Activated CD8-positive, alpha-beta T cell treated with anti-CD3 and anti-CD28 coated beads for 36 hours (primary cell): ENCODE measurements at regions not wholly inside any gene's neighbourhood (a gene's known extent, or its start where the extent isn't known, plus 50 kb on each side); places are given as distances from the start of the nearest gene placed in this dataset.

Experiments
- ATAC-seq: fragments of 200-7000 bp; cut with Tn5 transposase; one replicate; pipeline ENCODE4 v1.10.0; 2021; ENCODE audit warnings: mild to moderate bottlenecking, moderate library complexity
- CTCF ChIA-PET: fragments of 350-600 bp; sonication (Branson Sonifier 250); formaldehyde crosslinking; loops from one replicate; lab custom pipeline; 2021; ENCODE audit warnings: antibody characterized with exemption; lab: Charles Lee
- POLR2A ChIA-PET: fragments of 350-600 bp; sonication (Branson Sonifier 250); formaldehyde crosslinking; loops from one replicate; lab custom pipeline; 2021; ENCODE audit warnings: antibody characterized with exemption; lab: Charles Lee
- DNase-seq: peaks from one replicate; pipeline ENCODE4 v3.0.0-alpha.2; 2020
- H3K27ac Mint-ChIP-seq: one replicate; pipeline ENCODE4 v1.8.0; 2021; ENCODE audit warnings: mild to moderate bottlenecking, mixed read lengths
- H3K27me3 Mint-ChIP-seq: one replicate; pipeline ENCODE4 v1.8.0; 2021; ENCODE audit warnings: mixed read lengths
- H3K36me3 Mint-ChIP-seq: one replicate; pipeline ENCODE4 v1.8.0; 2021; ENCODE audit warnings: low read depth, mixed read lengths
- H3K4me1 Mint-ChIP-seq: one replicate; pipeline ENCODE4 v1.8.0; 2021; ENCODE audit warnings: low read depth, mixed read lengths
- H3K4me3 Mint-ChIP-seq: one replicate; pipeline ENCODE4 v1.8.0; 2021; ENCODE audit warnings: mild to moderate bottlenecking, moderate library complexity, mixed read lengths
- H3K9me3 Mint-ChIP-seq: one replicate; pipeline ENCODE4 v1.8.0; 2021; ENCODE audit warnings: mixed read lengths
- intact Hi-C: fragments of 100-400 bp; cut with micrococcal nuclease; formaldehyde crosslinking; loops from one replicate; pipeline ENCODE4 v1.10.0; 2022
- TF ChIP-seq, protein P1 (sequence below): fragments of 200-600 bp; IDR thresholded peaks from one replicate; pipeline ENCODE4 v1.8.0; 2022; ENCODE audit warnings: antibody characterized with exemption, mild to moderate bottlenecking

GRCh38 chr10:78552261-78552811, 516.4 kb upstream of the ZMIZ1 start:
- ATAC-seq, result no peak
- DNase-seq, result no peak
- intact Hi-C loops, result no loop called here
- Mint-ChIP-seq H3K4me3 (no peak overlapping the region), H3K27me3 (peaks cover 9% of the 10 kb centered on the region), H3K4me1 (peaks cover 7% of the 10 kb centered on the region), H3K9me3 (no peaks in the 10 kb centered on the region), H3K36me3 (no peaks in the 10 kb centered on the region), H3K27ac (no peak overlapping the region)
- ChIA-PET CTCF (no interaction called here), POLR2A (no interaction called here)
- TF ChIP-seq, protein P1, sequence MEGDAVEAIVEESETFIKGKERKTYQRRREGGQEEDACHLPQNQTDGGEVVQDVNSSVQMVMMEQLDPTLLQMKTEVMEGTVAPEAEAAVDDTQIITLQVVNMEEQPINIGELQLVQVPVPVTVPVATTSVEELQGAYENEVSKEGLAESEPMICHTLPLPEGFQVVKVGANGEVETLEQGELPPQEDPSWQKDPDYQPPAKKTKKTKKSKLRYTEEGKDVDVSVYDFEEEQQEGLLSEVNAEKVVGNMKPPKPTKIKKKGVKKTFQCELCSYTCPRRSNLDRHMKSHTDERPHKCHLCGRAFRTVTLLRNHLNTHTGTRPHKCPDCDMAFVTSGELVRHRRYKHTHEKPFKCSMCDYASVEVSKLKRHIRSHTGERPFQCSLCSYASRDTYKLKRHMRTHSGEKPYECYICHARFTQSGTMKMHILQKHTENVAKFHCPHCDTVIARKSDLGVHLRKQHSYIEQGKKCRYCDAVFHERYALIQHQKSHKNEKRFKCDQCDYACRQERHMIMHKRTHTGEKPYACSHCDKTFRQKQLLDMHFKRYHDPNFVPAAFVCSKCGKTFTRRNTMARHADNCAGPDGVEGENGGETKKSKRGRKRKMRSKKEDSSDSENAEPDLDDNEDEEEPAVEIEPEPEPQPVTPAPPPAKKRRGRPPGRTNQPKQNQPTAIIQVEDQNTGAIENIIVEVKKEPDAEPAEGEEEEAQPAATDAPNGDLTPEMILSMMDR, result no peak

DNA sequence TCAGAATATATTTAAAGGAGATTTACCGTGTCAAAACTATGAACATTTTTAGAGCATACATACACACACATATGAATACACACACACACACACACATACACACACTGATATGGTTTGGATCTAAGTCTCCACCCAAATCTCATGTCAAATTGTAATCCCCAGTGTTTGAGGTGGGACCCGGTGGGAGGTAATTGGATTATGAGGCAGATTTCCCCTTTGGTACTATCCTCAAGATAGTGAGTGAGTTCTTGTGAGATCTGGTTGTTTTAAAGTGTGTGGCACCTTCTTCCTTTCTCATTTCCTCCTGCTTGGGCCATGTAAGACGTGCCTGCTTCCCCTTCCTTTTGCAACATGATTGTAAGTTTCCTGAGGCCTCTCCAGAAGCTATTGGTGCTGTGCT, 515.0 kb upstream of the ZMIZ1 start:
- Mint-ChIP-seq H3K36me3 (no peaks in the 10 kb centered on the region), H3K27ac (no peak overlapping the region), H3K4me3 (no peak overlapping the region), H3K4me1 (peaks cover 7% of the 10 kb centered on the region), H3K27me3 (peaks cover 3% of the 10 kb centered on the region), H3K9me3 (no peaks in the 10 kb centered on the region)
- TF ChIP-seq, protein P1, result no peak
- ChIA-PET POLR2A (no interaction called here), CTCF (no interaction called here)
- ATAC-seq (no peak), DNase-seq (no peak)
- intact Hi-C loops, result no loop called here

DNA sequence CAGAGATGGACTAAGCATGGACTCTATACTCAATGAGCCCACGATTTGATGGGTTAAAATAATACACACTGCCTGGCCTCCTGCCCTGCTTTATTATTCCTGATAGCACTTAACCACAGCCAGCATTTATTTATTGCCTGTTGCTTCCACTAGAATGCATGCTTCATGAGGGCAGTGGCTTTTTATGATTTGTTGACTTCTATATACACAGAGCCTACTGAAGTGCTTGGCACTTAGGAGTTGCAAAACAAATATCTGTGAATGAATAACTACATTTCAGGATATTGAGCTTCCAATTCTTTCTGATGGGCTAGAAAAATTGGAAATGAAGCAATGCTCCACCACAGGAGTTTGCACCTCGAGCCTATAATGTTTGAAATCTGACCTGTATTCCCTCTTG, 513.6 kb upstream of the ZMIZ1 start:
- H3K36me3 Mint-ChIP-seq, result no peaks in the 10 kb centered on the region
- CTCF ChIA-PET, result no interaction called here
- TF ChIP-seq, protein P1, result no peak
- no peak overlapping the region for H3K4me3 Mint-ChIP-seq
- ATAC-seq, result no peak
- H3K4me1 Mint-ChIP-seq, result peaks cover 7% of the 10 kb centered on the region
- POLR2A ChIA-PET, result no interaction called here
- H3K27ac Mint-ChIP-seq, result no peak overlapping the region
- no peaks in the 10 kb centered on the region for H3K9me3 Mint-ChIP-seq
- intact Hi-C loops, result no loop called here
- H3K27me3 Mint-ChIP-seq, result peaks cover 2% of the 10 kb centered on the region
- DNase-seq, result no peak

GRCh38 chr10:78556705-78557432, 511.9 kb upstream of the ZMIZ1 start:
- no peaks in the 10 kb centered on the region for H3K4me1 Mint-ChIP-seq
- ATAC-seq (no peak), DNase-seq (no peak)
- no peak overlapping the region for H3K27ac Mint-ChIP-seq
- no peaks in the 10 kb centered on the region for H3K27me3 Mint-ChIP-seq
- H3K9me3 Mint-ChIP-seq, result no peaks in the 10 kb centered on the region
- ChIA-PET CTCF (no interaction called here), POLR2A (no interaction called here)
- no peak overlapping the region for H3K4me3 Mint-ChIP-seq
- TF ChIP-seq, protein P1, result no peak
- no peaks in the 10 kb centered on the region for H3K36me3 Mint-ChIP-seq
- intact Hi-C loops, result no loop called here

DNA sequence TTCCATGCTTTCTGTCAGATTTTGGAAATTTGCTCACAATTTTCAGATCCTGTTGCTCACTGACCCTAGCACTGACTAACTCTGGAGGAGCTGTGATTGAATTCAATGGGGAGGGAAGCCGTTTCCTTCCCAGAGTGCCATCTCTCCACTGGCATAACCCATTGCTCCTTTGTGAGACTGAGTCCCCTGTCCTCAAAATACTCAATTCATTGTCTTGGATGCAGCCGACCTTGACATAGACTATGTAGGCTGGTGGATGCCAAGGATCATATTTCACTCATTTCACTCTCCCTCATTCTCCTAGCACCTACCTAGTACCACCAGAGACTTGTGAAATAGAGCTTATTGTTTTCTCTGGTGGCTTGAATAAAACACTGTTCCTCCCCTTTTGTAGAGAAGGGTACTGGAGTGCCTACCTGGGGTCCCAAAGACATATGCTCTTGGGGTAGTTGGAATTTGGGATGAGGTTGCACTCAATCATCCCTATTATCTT, 511.3 kb upstream of the ZMIZ1 start:
- Mint-ChIP-seq H3K27me3 (no peaks in the 10 kb centered on the region), H3K4me3 (no peak overlapping the region), H3K9me3 (no peaks in the 10 kb centered on the region), H3K4me1 (no peaks in the 10 kb centered on the region), H3K27ac (no peak overlapping the region), H3K36me3 (no peaks in the 10 kb centered on the region)
- no peak for ATAC-seq
- TF ChIP-seq, protein P1, result no peak
- DNase-seq, result no peak
- intact Hi-C loops, result no loop called here
- CTCF ChIA-PET, result no interaction called here
- POLR2A ChIA-PET, result no interaction called here
